ENCODE measurements at regions not wholly inside any gene's neighbourhood (a gene's known extent, or its start where the extent isn't known, plus 50 kb on each side); places are given as distances from the start of the nearest gene placed in this dataset.

GRCh38 chr15:69906256-69907185 lies 191.2 kb downstream of the TLE3 start:
- no peak for TF ChIP-seq CTCF (conservative IDR thresholded peaks at IDR 0.05)
- Mint-ChIP-seq H3K27ac (ENCODE audit: unreplicated experiment) (no peak overlapping the region), H3K4me3 (no peak overlapping the region), H3K27me3 (ENCODE audit: low read depth) (peaks cover 29% of the 10 kb centered on the region), H3K36me3 (ENCODE audit: low read depth) (no peaks in the 10 kb centered on the region), H3K4me1 (peaks cover 17% of the 10 kb centered on the region), H3K9me3 (peaks cover 5% of the 10 kb centered on the region)
- DNase-seq (ENCODE audit: low read depth, low spot score): no peak

- H3K36me3 Mint-ChIP-seq (ENCODE audit: low read depth): no peaks in the 10 kb centered on the region
- H3K4me3 Mint-ChIP-seq: no peak overlapping the region
- H3K27me3 Mint-ChIP-seq (ENCODE audit: low read depth): peaks cover 22% of the 10 kb centered on the region
- TF ChIP-seq CTCF (conservative IDR thresholded peaks at IDR 0.05): no peak
- peaks cover 5% of the 10 kb centered on the region for H3K9me3 Mint-ChIP-seq
- DNase-seq (ENCODE audit: low read depth, low spot score): no peak
- no peak overlapping the region for H3K27ac Mint-ChIP-seq (ENCODE audit: unreplicated experiment)
- H3K4me1 Mint-ChIP-seq: peaks cover 17% of the 10 kb centered on the region
These were observed 189.7 kb downstream of the TLE3 start for GRCh38 chr15:69908060-69908459.

- Mint-ChIP-seq H3K9me3 (peaks cover 5% of the 10 kb centered on the region), H3K27ac (ENCODE audit: unreplicated experiment) (no peak overlapping the region), H3K4me1 (peaks cover 24% of the 10 kb centered on the region), H3K4me3 (no peak overlapping the region), H3K36me3 (ENCODE audit: low read depth) (no peaks in the 10 kb centered on the region), H3K27me3 (ENCODE audit: low read depth) (peaks cover 22% of the 10 kb centered on the region)
- no peak for DNase-seq (ENCODE audit: low read depth, low spot score)
- no peak for TF ChIP-seq CTCF (conservative IDR thresholded peaks at IDR 0.05)
These were observed 188.9 kb downstream of the TLE3 start for GRCh38 chr15:69908590-69909420.

- no peak overlapping the region for H3K4me3 Mint-ChIP-seq
- peaks cover 27% of the 10 kb centered on the region for H3K27me3 Mint-ChIP-seq (ENCODE audit: low read depth)
- H3K4me1 Mint-ChIP-seq: peaks cover 24% of the 10 kb centered on the region
- no peak overlapping the region for H3K27ac Mint-ChIP-seq (ENCODE audit: unreplicated experiment)
- TF ChIP-seq CTCF (conservative IDR thresholded peaks at IDR 0.05): no peak
- peaks cover 5% of the 10 kb centered on the region for H3K9me3 Mint-ChIP-seq
- no peaks in the 10 kb centered on the region for H3K36me3 Mint-ChIP-seq (ENCODE audit: low read depth)
- no peak for DNase-seq (ENCODE audit: low read depth, low spot score)
These were observed 187.8 kb downstream of the TLE3 start for GRCh38 chr15:69909719-69910444.

GRCh38 chr15:69910514-69910913 lies 187.2 kb downstream of the TLE3 start:
- Mint-ChIP-seq H3K27me3 (ENCODE audit: low read depth) (peaks cover 26% of the 10 kb centered on the region), H3K36me3 (ENCODE audit: low read depth) (no peaks in the 10 kb centered on the region), H3K9me3 (peaks cover 5% of the 10 kb centered on the region), H3K4me1 (peaks cover 24% of the 10 kb centered on the region), H3K27ac (ENCODE audit: unreplicated experiment) (no peak overlapping the region), H3K4me3 (no peak overlapping the region)
- TF ChIP-seq CTCF (conservative IDR thresholded peaks at IDR 0.05): no peak
- DNase-seq (ENCODE audit: low read depth, low spot score): no peak
